ENCODE measurements at regions not wholly inside any gene's neighbourhood (a gene's known extent, or its start where the extent isn't known, plus 50 kb on each side); places are given as distances from the start of the nearest gene placed in this dataset.
A peak's percentile ranks its signal among the peaks of the same experiment; 100 is the strongest.

GRCh38 chr3:111285184-111285538 lies 213.5 kb downstream of the NECTIN3 start:
- no peak for TF ChIP-seq CTCF (conservative IDR thresholded peaks at IDR 0.05; ENCODE audit: control insufficient read depth, insufficient read depth, low read depth, low read length)
- no peak overlapping the region for H3K4me3 ChIP-seq (ENCODE audit: control insufficient read depth, low read depth, low read length)
- no peak for DNase-seq (ENCODE audit: low read depth)

- H3K4me3 ChIP-seq (ENCODE audit: control insufficient read depth, low read depth, low read length), result no peak overlapping the region
- no peak for TF ChIP-seq CTCF (conservative IDR thresholded peaks at IDR 0.05; ENCODE audit: control insufficient read depth, insufficient read depth, low read depth, low read length)
- no peak for DNase-seq (ENCODE audit: low read depth)
Measured at GRCh38 chr3:111285694-111286093, 214.1 kb downstream of the NECTIN3 start.

GRCh38 chr3:111286746-111287145 lies 215.1 kb downstream of the NECTIN3 start:
- H3K4me3 ChIP-seq (ENCODE audit: control insufficient read depth, low read depth, low read length), result no peak overlapping the region
- no peak for DNase-seq (ENCODE audit: low read depth)
- no peak for TF ChIP-seq CTCF (conservative IDR thresholded peaks at IDR 0.05; ENCODE audit: control insufficient read depth, insufficient read depth, low read depth, low read length)

- TF ChIP-seq CTCF (conservative IDR thresholded peaks at IDR 0.05; ENCODE audit: control insufficient read depth, insufficient read depth, low read depth, low read length), result no peak
- no peak for DNase-seq (ENCODE audit: low read depth)
Measured at GRCh38 chr3:111292117-111292516, 220.5 kb downstream of the NECTIN3 start.

GRCh38 chr3:111299192-111299615 lies 227.6 kb downstream of the NECTIN3 start:
- peak; percentile 51 for DNase-seq (ENCODE audit: low read depth)
- peak; percentile 18 for TF ChIP-seq CTCF (conservative IDR thresholded peaks at IDR 0.05; ENCODE audit: control insufficient read depth, insufficient read depth, low read depth, low read length)
- no peak overlapping the region for H3K4me3 ChIP-seq (ENCODE audit: control insufficient read depth, low read depth, low read length)

More at GRCh38 chr3:111292117-111292516, 220.5 kb downstream of the NECTIN3 start:
- H3K4me3 ChIP-seq (ENCODE audit: control insufficient read depth, low read depth, low read length), result no peak overlapping the region

- no peak for TF ChIP-seq CTCF (conservative IDR thresholded peaks at IDR 0.05; ENCODE audit: control insufficient read depth, insufficient read depth, low read depth, low read length)
- DNase-seq (ENCODE audit: low read depth), result no peak
- H3K4me3 ChIP-seq (ENCODE audit: control insufficient read depth, low read depth, low read length), result no peak overlapping the region
Measured at GRCh38 chr3:111301238-111301798, 229.7 kb downstream of the NECTIN3 start.

GRCh38 chr3:111302063-111302462 lies 230.4 kb downstream of the NECTIN3 start:
- H3K4me3 ChIP-seq (ENCODE audit: control insufficient read depth, low read depth, low read length), result no peak overlapping the region
- TF ChIP-seq CTCF (conservative IDR thresholded peaks at IDR 0.05; ENCODE audit: control insufficient read depth, insufficient read depth, low read depth, low read length), result no peak
- DNase-seq (ENCODE audit: low read depth), result no peak

All from fibroblast of mammary gland (primary cell).